ENCODE measurements at regions not wholly inside any gene's neighbourhood (a gene's known extent, or its start where the extent isn't known, plus 50 kb on each side); places are given as distances from the start of the nearest gene placed in this dataset.

GRCh38 chr4:1472911-1473518 lies 66.8 kb upstream of the NKX1-1 start:
- H3K27ac ChIP-seq: no peak overlapping the region
- peaks cover 16 to 46% (median 46%) of the 10 kb centered on the region in 3 donors for H3K27me3 ChIP-seq
- H3K9me3 ChIP-seq: no peaks in the 10 kb centered on the region
- H3K4me3 ChIP-seq: no peak overlapping the region
- WGBS, 2 donors: 65 to 76% methylated on average over 9 of the region's 9 CpGs
- H3K36me3 ChIP-seq: no peaks in the 10 kb centered on the region
- H3K4me1 ChIP-seq: peaks cover 0 to 11% (median 8%) of the 10 kb centered on the region in 4 donors
- DNase-seq: no peak
- no peak for TF ChIP-seq EP300 (IDR thresholded peaks at IDR 0.05)
- no peak for TF ChIP-seq POLR2AphosphoS5 (IDR thresholded peaks at IDR 0.05)
- no peak for TF ChIP-seq POLR2A (IDR thresholded peaks at IDR 0.05)
- TF ChIP-seq CTCF (IDR thresholded peaks at IDR 0.05): no peak
- intact Hi-C loops (cut with DNase I): no loop called here

GRCh38 chr4:1472148-1472797 lies 66.0 kb upstream of the NKX1-1 start:
- Histone ChIP-seq H3K4me3 (peak overlapping the region in 1 of 4 donors; percentile 2), H3K4me1 (peaks cover 0 to 11% (median 8%) of the 10 kb centered on the region in 4 donors), H3K36me3 (no peaks in the 10 kb centered on the region), H3K27me3 (peaks cover 16 to 46% (median 46%) of the 10 kb centered on the region in 3 donors), H3K27ac (no peak overlapping the region), H3K9me3 (no peaks in the 10 kb centered on the region)
- WGBS, 2 donors: 18 to 26% methylated on average over 58 of the region's 58 CpGs
- peak; percentile 64 for DNase-seq
- intact Hi-C loops (cut with DNase I): no loop called here
- no peak for TF ChIP-seq CTCF (IDR thresholded peaks at IDR 0.05)
- no peak for TF ChIP-seq POLR2AphosphoS5 (IDR thresholded peaks at IDR 0.05)
- no peak for TF ChIP-seq EP300 (IDR thresholded peaks at IDR 0.05)
- no peak for TF ChIP-seq POLR2A (IDR thresholded peaks at IDR 0.05)

GRCh38 chr4:1471443-1472147 lies 65.4 kb upstream of the NKX1-1 start:
- Histone ChIP-seq H3K4me1 (peaks cover 0 to 11% (median 8%) of the 10 kb centered on the region in 4 donors), H3K36me3 (no peaks in the 10 kb centered on the region), H3K4me3 (peak overlapping the region in 1 of 4 donors; percentile 2), H3K9me3 (no peaks in the 10 kb centered on the region), H3K27ac (no peak overlapping the region), H3K27me3 (peaks cover 16 to 47% (median 46%) of the 10 kb centered on the region in 3 donors)
- peak; percentile 48 for DNase-seq
- intact Hi-C loops (cut with DNase I): no loop called here
- WGBS, 2 donors: 20 to 33% methylated on average over 55 of the region's 55 CpGs
- no peak for TF ChIP-seq POLR2AphosphoS5 (IDR thresholded peaks at IDR 0.05)
- TF ChIP-seq CTCF (IDR thresholded peaks at IDR 0.05): no peak
- no peak for TF ChIP-seq POLR2A (IDR thresholded peaks at IDR 0.05)
- TF ChIP-seq EP300 (IDR thresholded peaks at IDR 0.05): no peak

GRCh38 chr4:1470816-1471442 lies 64.7 kb upstream of the NKX1-1 start:
- 85% methylated on average over 12 of the region's 12 CpGs for WGBS, 2 donors
- no peak for TF ChIP-seq CTCF (IDR thresholded peaks at IDR 0.05)
- DNase-seq: peak; percentile 64
- Histone ChIP-seq H3K9me3 (no peaks in the 10 kb centered on the region), H3K36me3 (no peaks in the 10 kb centered on the region), H3K4me1 (peaks cover 0 to 11% (median 8%) of the 10 kb centered on the region in 4 donors), H3K27ac (no peak overlapping the region), H3K4me3 (no peak overlapping the region), H3K27me3 (peaks cover 16 to 54% (median 46%) of the 10 kb centered on the region in 3 donors)
- intact Hi-C loops (cut with DNase I): no loop called here
